ENCODE measurements at regions not wholly inside any gene's neighbourhood (a gene's known extent, or its start where the extent isn't known, plus 50 kb on each side); places are given as distances from the start of the nearest gene placed in this dataset.

- no peak overlapping the region for H3K4me3 Mint-ChIP-seq
- H3K36me3 Mint-ChIP-seq = no peaks in the 10 kb centered on the region
- no peaks in the 10 kb centered on the region for H3K4me1 ChIP-seq (ENCODE audit: control insufficient read depth, insufficient read depth, low read length, poor library complexity, severe bottlenecking)
- H3K4me3 ChIP-seq (ENCODE audit: low read depth, low read length) = no peak overlapping the region
- H3K9me3 Mint-ChIP-seq = peaks cover 0 to 9% (median 4%) of the 10 kb centered on the region in 7 donors
- DNase-seq (no peak), ATAC-seq (ENCODE audit: low read depth in 2 of 2) (no peak)
- no peaks in the 10 kb centered on the region for H3K36me3 ChIP-seq (ENCODE audit: control insufficient read depth, insufficient read depth, low read length)
- no peaks in the 10 kb centered on the region for H3K27me3 Mint-ChIP-seq
- H3K27ac ChIP-seq (ENCODE audit: insufficient read depth, low read length, poor library complexity, severe bottlenecking) = no peak overlapping the region
- no peaks in the 10 kb centered on the region for H3K4me1 Mint-ChIP-seq
- peak overlapping the region in 1 of 3 donors; percentile 20 for H3K27ac Mint-ChIP-seq
- no peaks in the 10 kb centered on the region for H3K27me3 ChIP-seq (ENCODE audit: control insufficient read depth, insufficient read depth, low read length)
- H3K9me3 ChIP-seq (ENCODE audit: control insufficient read depth in 2 of 2, low read length in 2 of 2) = peaks cover 0 to 2% of the 10 kb centered on the region in 2 experiments
These were observed 76.0 kb upstream of the BMP2 start for GRCh38 chr20:6691516-6691915.

- no peaks in the 10 kb centered on the region for H3K4me1 ChIP-seq (ENCODE audit: control insufficient read depth, insufficient read depth, low read length, poor library complexity, severe bottlenecking)
- no peaks in the 10 kb centered on the region for H3K4me1 Mint-ChIP-seq
- no peak overlapping the region for H3K27ac Mint-ChIP-seq
- H3K27me3 ChIP-seq (ENCODE audit: control insufficient read depth, insufficient read depth, low read length) = no peaks in the 10 kb centered on the region
- DNase-seq = no peak
- no peak for ATAC-seq (ENCODE audit: low read depth in 2 of 2)
- H3K4me3 Mint-ChIP-seq = no peak overlapping the region
- H3K4me3 ChIP-seq (ENCODE audit: low read depth, low read length) = no peak overlapping the region
- no peaks in the 10 kb centered on the region for H3K27me3 Mint-ChIP-seq
- peaks cover 0 to 9% (median 4%) of the 10 kb centered on the region in 7 donors for H3K9me3 Mint-ChIP-seq
- H3K36me3 ChIP-seq (ENCODE audit: control insufficient read depth, insufficient read depth, low read length) = no peaks in the 10 kb centered on the region
- no peak overlapping the region for H3K27ac ChIP-seq (ENCODE audit: insufficient read depth, low read length, poor library complexity, severe bottlenecking)
- H3K9me3 ChIP-seq (ENCODE audit: control insufficient read depth in 2 of 2, low read length in 2 of 2) = peaks cover 0 to 2% of the 10 kb centered on the region in 2 experiments
- H3K36me3 Mint-ChIP-seq = no peaks in the 10 kb centered on the region
These were observed 78.0 kb upstream of the BMP2 start for GRCh38 chr20:6689339-6689973.

DNA sequence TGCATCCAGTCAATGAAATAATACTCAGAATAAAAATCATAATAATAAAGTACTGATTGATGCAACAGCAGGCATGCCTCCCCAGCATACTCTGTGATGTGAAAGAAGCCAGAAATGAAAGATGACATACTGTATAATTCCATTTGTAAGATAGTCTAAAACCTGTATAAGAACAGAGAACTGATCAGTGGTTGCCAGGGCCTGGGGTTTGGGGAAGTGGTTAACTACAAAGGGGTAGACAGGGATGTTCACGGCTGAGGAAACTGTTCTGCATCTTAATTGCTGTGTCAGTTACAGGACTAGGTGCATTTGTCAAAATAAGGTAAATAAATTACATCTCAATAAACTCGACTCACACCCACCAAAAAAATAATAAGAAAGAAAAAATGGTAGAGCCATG, 81.3 kb upstream of the BMP2 start:
- Mint-ChIP-seq H3K9me3 (peaks cover 0 to 9% (median 4%) of the 10 kb centered on the region in 7 donors), H3K4me3 (no peak overlapping the region), H3K4me1 (no peaks in the 10 kb centered on the region), H3K27ac (no peak overlapping the region), H3K36me3 (no peaks in the 10 kb centered on the region), H3K27me3 (no peaks in the 10 kb centered on the region)
- H3K27ac ChIP-seq (ENCODE audit: insufficient read depth, low read length, poor library complexity, severe bottlenecking) = no peak overlapping the region
- H3K9me3 ChIP-seq (ENCODE audit: control insufficient read depth in 2 of 2, low read length in 2 of 2) = no peaks in the 10 kb centered on the region
- H3K4me1 ChIP-seq (ENCODE audit: control insufficient read depth, insufficient read depth, low read length, poor library complexity, severe bottlenecking) = no peaks in the 10 kb centered on the region
- H3K27me3 ChIP-seq (ENCODE audit: control insufficient read depth, insufficient read depth, low read length) = no peaks in the 10 kb centered on the region
- H3K4me3 ChIP-seq (ENCODE audit: low read depth, low read length) = no peak overlapping the region
- H3K36me3 ChIP-seq (ENCODE audit: control insufficient read depth, insufficient read depth, low read length) = no peaks in the 10 kb centered on the region
- ATAC-seq (ENCODE audit: low read depth in 2 of 2) (no peak), DNase-seq (no peak)

GRCh38 chr20:6685626-6686025, 81.9 kb upstream of the BMP2 start:
- ATAC-seq (ENCODE audit: low read depth in 2 of 2) (no peak), DNase-seq (no peak)
- no peak overlapping the region for H3K4me3 ChIP-seq (ENCODE audit: low read depth, low read length)
- Mint-ChIP-seq H3K9me3 (peaks cover 0 to 6% (median 2%) of the 10 kb centered on the region in 7 donors), H3K4me1 (no peaks in the 10 kb centered on the region), H3K4me3 (no peak overlapping the region), H3K27ac (no peak overlapping the region), H3K36me3 (no peaks in the 10 kb centered on the region), H3K27me3 (no peaks in the 10 kb centered on the region)
- H3K9me3 ChIP-seq (ENCODE audit: control insufficient read depth in 2 of 2, low read length in 2 of 2) = no peaks in the 10 kb centered on the region
- no peaks in the 10 kb centered on the region for H3K36me3 ChIP-seq (ENCODE audit: control insufficient read depth, insufficient read depth, low read length)
- no peak overlapping the region for H3K27ac ChIP-seq (ENCODE audit: insufficient read depth, low read length, poor library complexity, severe bottlenecking)
- no peaks in the 10 kb centered on the region for H3K27me3 ChIP-seq (ENCODE audit: control insufficient read depth, insufficient read depth, low read length)
- H3K4me1 ChIP-seq (ENCODE audit: control insufficient read depth, insufficient read depth, low read length, poor library complexity, severe bottlenecking) = no peaks in the 10 kb centered on the region

GRCh38 chr20:6685181-6685582, 82.3 kb upstream of the BMP2 start:
- H3K36me3 Mint-ChIP-seq = no peaks in the 10 kb centered on the region
- no peaks in the 10 kb centered on the region for H3K9me3 ChIP-seq (ENCODE audit: control insufficient read depth in 2 of 2, low read length in 2 of 2)
- no peak overlapping the region for H3K27ac Mint-ChIP-seq
- H3K27me3 ChIP-seq (ENCODE audit: control insufficient read depth, insufficient read depth, low read length) = no peaks in the 10 kb centered on the region
- H3K27me3 Mint-ChIP-seq = no peaks in the 10 kb centered on the region
- no peak overlapping the region for H3K4me3 ChIP-seq (ENCODE audit: low read depth, low read length)
- no peak for DNase-seq
- ATAC-seq (ENCODE audit: low read depth in 2 of 2) = no peak
- H3K9me3 Mint-ChIP-seq = peaks cover 0 to 8% (median 2%) of the 10 kb centered on the region in 7 donors
- H3K4me3 Mint-ChIP-seq = no peak overlapping the region
- no peaks in the 10 kb centered on the region for H3K36me3 ChIP-seq (ENCODE audit: control insufficient read depth, insufficient read depth, low read length)
- H3K4me1 ChIP-seq (ENCODE audit: control insufficient read depth, insufficient read depth, low read length, poor library complexity, severe bottlenecking) = no peaks in the 10 kb centered on the region
- no peaks in the 10 kb centered on the region for H3K4me1 Mint-ChIP-seq
- H3K27ac ChIP-seq (ENCODE audit: insufficient read depth, low read length, poor library complexity, severe bottlenecking) = no peak overlapping the region

- DNase-seq = no peak
- Histone ChIP-seq H3K9me3 (ENCODE audit: control insufficient read depth in 2 of 2, low read length in 2 of 2) (no peaks in the 10 kb centered on the region), H3K36me3 (ENCODE audit: control insufficient read depth, insufficient read depth, low read length) (no peaks in the 10 kb centered on the region), H3K4me1 (ENCODE audit: control insufficient read depth, insufficient read depth, low read length, poor library complexity, severe bottlenecking) (no peaks in the 10 kb centered on the region), H3K4me3 (ENCODE audit: low read depth, low read length) (no peak overlapping the region), H3K27me3 (ENCODE audit: control insufficient read depth, insufficient read depth, low read length) (no peaks in the 10 kb centered on the region), H3K27ac (ENCODE audit: insufficient read depth, low read length, poor library complexity, severe bottlenecking) (no peak overlapping the region)
- H3K36me3 Mint-ChIP-seq = no peaks in the 10 kb centered on the region
- H3K4me1 Mint-ChIP-seq = no peaks in the 10 kb centered on the region
- peaks cover 0 to 6% (median 4%) of the 10 kb centered on the region in 7 donors for H3K9me3 Mint-ChIP-seq
- ATAC-seq (ENCODE audit: low read depth in 2 of 2) = no peak
- no peak overlapping the region for H3K27ac Mint-ChIP-seq
- H3K4me3 Mint-ChIP-seq = no peak overlapping the region
- H3K27me3 Mint-ChIP-seq = no peaks in the 10 kb centered on the region
These were observed 84.2 kb upstream of the BMP2 start for GRCh38 chr20:6683021-6683977.

GRCh38 chr20:6680854-6681253, 86.6 kb upstream of the BMP2 start:
- H3K27me3 Mint-ChIP-seq = no peaks in the 10 kb centered on the region
- H3K27ac Mint-ChIP-seq = no peak overlapping the region
- peaks cover 0 to 6% (median 2%) of the 10 kb centered on the region in 7 donors for H3K9me3 Mint-ChIP-seq

More at GRCh38 chr20:6680854-6681253, 86.6 kb upstream of the BMP2 start:
- no peaks in the 10 kb centered on the region for H3K36me3 ChIP-seq (ENCODE audit: control insufficient read depth, insufficient read depth, low read length)
- no peak overlapping the region for H3K4me3 ChIP-seq (ENCODE audit: low read depth, low read length)
- no peaks in the 10 kb centered on the region for H3K9me3 ChIP-seq (ENCODE audit: control insufficient read depth in 2 of 2, low read length in 2 of 2)
- DNase-seq (no peak), ATAC-seq (ENCODE audit: low read depth in 2 of 2) (no peak)
- Mint-ChIP-seq H3K4me3 (no peak overlapping the region), H3K36me3 (no peaks in the 10 kb centered on the region), H3K4me1 (no peaks in the 10 kb centered on the region)
- no peaks in the 10 kb centered on the region for H3K27me3 ChIP-seq (ENCODE audit: control insufficient read depth, insufficient read depth, low read length)
- H3K27ac ChIP-seq (ENCODE audit: insufficient read depth, low read length, poor library complexity, severe bottlenecking) = no peak overlapping the region
- H3K4me1 ChIP-seq (ENCODE audit: control insufficient read depth, insufficient read depth, low read length, poor library complexity, severe bottlenecking) = no peaks in the 10 kb centered on the region
